Stimulated activated CD4-positive, alpha-beta T cell treated with anti-CD3 and anti-CD28 coated beads, Interleukin-1b, Interleukin-23, amount 100 ng/mL, for 48 hours (primary cell): ENCODE measurements at regions not wholly inside any gene's neighbourhood (a gene's known extent, or its start where the extent isn't known, plus 50 kb on each side); places are given as distances from the start of the nearest gene placed in this dataset.
"Not testable (repeated sequence)": the region's sequence is repeated elsewhere in the genome, so short reads cannot be mapped to it uniquely, and the experiment has no call there.

ENCODE experiments used
- DNase-seq: peaks from one replicate; pipeline ENCODE4 v3.0.0-alpha.2; 2020

DNA sequence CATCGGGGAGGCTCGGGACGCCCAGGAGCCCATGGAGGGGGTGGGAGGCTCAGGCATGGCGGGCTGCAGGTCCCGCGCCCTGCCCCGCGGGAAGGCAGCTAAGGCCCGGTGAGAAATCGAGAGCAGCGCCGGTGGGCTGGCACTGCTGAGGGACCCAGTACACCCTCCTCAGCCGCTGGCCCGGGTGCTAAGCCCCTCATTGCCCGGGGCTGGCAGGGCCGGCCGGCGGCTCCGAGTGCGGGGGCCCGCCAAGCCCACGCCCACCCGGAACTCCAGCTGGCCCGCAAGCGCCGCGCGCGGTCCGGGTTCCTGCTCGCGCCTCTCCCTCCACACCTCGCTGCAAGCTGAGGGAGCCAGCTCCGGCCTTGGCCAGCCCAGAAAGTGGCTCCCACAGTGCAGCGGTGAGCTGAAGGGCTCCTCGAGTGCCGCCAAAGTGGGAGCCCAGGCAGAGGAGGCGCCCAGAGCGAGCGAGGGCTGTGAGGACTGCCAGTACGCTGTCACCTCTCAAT is 195.0 kb upstream of the PIK3R1 start:
- not testable (repeated sequence) for DNase-seq

DNA sequence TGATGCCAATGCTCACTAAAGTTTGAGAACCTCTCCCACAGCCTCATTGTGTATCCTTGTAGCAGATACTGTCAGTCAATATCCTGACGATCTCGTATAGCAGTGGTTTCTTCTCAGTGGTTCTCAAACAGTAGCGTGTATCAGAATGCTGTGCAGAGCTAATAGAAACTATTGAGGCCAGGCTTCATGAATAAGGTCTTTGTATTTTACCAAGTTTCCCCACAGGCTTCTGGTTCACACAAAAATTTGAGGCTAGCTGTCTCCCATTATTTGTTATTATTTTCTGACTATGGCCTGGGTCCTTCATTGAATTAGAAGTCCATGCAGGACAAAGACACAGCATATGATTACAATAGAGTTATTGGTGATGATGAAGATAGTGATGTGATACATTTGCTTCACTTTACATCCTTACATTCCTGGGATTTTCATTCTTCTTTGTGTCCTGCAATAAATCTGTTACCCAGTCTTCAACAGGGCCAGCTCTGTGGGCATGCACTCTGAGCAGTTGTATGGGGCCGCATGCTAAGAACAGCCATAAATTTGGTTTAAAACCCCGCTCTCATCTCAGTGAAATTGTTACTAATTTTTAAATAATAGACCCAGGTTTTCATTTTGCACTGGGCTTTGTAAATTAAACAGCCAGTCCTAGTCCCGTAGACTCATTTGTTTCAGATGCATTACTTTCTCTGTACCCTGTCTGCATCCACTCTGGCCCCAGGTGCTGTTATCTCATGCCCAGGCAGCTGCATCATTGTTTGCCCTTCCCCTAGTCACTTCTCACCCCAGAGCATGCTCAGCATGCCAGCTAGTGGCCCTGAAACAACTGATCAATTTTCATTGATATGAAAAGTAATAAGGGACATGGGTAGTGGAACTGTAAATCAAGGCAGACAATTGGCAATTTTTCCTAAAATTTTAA is 199.9 kb upstream of the PIK3R1 start:
- no peak for DNase-seq

DNA sequence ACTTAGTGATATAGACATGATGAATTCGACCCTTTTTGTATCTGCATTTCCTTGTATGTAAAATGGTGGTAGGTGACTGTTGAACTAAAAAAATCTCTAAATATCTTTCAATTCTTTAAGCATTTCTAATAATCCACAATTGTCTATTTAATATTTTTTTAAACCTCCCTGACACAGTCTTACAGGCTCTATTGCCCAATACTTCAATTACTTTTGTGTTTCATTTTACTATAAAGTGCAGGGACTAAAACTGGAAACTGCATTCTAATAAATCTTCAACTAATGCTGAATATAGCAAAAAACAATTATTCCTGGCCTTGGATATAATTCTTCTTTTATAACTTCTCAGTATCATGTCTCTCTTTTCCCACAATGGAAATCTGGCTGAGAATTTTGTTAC is 202.7 kb upstream of the PIK3R1 start:
- DNase-seq, result no peak

DNA sequence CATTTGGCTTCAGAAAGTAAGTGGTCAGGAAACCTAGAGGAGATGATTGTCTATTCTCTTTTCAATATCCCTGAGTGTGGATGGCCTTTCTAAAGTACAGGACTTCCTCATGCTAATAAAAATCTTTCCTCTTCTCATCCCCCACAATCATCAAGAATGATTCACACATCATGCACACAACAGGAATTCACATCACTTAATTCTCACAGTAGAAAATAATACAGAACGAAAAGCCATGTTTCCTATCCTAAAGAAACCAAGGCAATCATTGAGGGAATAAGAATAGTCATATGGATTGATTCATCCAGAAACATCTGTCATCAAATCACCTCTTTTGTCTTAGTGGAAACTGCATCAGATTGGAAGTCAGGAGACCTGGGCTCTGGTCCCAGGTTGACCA is 203.1 kb upstream of the PIK3R1 start:
- DNase-seq, result no peak

DNA sequence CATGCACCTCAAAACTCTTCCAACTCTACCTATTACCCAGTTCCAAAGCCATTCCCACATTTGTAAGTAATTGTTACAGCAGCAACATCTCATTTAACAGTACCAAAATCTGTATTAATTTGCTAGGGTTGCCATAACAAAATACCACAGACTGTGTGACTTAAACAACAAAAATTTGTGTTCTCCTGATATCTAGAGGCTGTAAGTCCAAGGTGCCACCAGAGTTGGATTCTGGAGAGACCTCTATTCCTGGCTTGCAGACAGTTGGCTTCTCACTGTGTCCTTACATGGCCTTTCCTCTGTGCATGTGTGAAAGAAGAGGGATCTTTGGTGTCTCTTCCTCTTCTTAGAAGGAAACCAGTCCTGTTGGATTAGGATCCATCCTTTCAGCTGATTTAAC is 203.8 kb upstream of the PIK3R1 start:
- DNase-seq, result no peak

DNA sequence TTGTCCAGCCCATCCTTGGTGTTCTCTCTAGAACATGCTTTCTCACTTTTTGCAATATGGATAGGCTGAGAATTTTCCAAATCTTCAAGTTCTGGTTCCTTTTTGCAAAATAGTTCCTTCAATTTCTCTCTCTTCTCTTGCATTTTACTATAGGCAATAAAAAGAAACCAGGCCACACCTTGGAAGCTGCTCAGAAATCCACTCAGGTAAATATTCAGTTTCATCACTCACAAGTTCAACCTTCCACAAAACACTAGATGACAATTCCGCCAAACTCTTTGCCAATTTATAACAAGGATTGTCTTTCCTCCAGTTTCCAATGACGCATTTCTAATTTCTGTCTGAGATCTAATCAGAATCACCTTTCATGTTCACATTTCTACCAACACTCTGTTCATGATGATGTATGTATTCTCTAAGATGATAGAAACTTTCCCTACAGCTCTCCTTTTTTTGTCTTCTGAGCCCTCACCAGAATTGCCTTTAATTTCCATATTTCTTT is 204.2 kb upstream of the PIK3R1 start:
- DNase-seq, result no peak

DNA sequence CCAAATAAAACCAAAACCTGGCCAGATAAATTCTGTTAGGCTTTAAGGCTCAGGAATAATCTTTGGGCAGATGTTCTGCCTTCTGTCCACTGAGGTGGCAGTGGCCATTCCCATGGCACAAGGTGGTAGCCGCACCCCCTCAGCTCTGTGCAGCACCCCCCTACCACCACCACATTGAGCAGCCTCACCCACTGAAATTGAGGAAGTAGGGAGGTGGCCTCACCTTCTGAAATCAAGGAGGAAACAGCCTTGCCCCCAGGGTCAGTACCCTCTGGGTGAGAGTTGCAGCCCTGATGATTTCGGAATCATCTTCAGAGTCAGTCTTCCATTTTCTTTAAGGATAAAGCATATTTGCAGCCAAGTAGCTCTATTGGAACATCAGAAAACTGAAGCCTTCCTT is 204.8 kb upstream of the PIK3R1 start:
- no peak for DNase-seq

DNA sequence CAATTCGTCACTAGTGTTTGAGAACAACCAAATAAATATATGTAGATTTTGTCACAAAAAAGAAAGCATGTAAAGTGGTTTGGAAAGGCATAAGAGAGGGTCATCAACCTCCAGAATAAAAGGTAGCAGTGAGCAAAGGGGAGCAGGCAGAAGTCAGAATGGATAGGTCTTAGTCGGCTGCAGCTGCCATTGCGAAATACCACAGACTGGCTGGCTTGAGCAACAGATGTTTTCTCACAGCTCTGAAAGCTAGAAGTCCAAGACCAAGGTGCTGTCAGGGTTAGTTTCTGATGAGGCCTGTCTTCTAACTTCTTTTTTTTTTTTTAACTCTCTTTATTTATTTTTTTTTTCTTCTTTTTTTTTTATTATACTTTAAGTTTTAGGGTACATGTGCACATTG is 208.1 kb upstream of the PIK3R1 start:
- no peak for DNase-seq

GRCh38 chr5:68002836-68003235 is 212.7 kb upstream of the PIK3R1 start:
- no peak for DNase-seq

DNA sequence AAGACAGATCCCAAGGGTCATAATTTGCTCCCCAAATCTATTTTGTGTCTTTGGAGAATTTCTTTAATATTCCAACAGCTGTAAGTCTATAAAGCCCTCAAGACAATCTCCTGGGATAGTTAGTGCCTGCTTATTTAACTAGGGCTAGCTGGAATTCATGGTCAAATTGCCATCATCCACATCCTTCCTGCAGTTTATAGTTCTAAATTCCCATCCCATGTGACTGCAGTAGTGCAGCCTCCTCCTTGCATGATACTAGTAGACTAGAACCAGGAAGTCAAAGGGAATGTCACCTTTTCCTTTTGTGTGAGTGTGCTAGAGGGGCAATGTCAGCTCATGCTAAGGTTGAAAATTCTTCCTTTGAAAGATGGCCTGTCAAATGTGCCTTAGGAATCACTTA is 214.8 kb upstream of the PIK3R1 start:
- DNase-seq, result no peak

- no peak for DNase-seq
Observed at GRCh38 chr5:67999391-67999790, 216.2 kb upstream of the PIK3R1 start.

DNA sequence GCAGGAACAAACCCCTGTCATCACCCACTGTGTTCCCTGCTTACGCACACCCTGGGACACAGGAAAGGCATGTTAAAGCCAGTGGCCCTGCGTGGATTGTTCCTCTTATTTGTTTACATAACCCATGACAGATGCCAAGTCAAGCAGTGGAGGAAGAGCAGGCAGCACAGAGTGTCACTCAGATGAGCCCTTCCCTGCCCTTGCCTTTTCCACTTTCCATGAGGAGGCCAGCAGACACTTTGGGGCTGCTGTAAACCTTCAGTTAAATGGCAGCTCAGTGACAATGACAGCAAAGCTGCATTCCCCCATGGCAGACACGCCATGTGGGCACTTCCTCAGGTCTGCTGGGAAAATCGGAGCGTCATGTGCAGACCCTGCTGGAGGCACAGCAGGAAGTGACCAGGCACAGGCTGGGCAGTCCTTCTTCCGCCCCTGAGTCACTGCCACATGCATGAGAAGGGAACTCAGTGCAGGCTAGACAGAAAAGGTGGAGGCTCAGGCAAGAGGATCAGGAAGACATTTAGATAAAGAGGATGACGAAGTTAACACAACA is 216.8 kb upstream of the PIK3R1 start:
- no peak for DNase-seq

DNA sequence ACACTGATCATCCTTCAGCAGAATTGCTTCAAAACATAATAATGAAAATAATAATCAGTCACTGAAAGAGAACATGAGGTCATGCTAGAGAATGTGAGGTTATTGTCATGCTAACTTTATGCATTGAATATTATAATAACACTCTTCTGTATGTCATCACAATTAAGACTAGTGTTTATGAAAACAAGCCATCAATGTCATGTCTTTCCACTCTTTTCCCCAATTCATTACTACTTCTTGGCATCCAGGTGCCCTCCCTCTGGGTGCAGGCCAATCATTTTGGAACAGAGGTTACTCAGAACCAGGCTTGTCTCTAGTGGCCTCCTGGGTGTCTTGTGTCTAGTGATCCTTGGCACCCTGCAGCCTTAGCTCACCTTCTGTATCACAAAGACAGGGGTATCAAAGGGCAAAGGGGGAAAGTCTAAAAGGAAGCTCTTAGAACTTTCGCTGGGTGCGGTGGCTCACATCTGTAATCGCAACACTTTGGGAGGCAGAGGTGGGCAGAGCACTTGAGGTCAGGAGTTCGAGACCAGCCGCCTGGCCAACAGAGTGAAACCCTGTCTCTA is 217.6 kb upstream of the PIK3R1 start:
- no peak for DNase-seq

GRCh38 chr5:67997148-67997547 is 218.4 kb upstream of the PIK3R1 start:
- no peak for DNase-seq

GRCh38 chr5:67996596-67996995 is 219.0 kb upstream of the PIK3R1 start:
- DNase-seq, result no peak

GRCh38 chr5:67992923-67993322 is 222.6 kb upstream of the PIK3R1 start:
- no peak for DNase-seq

- DNase-seq, result no peak
Observed at GRCh38 chr5:67989456-67989855, 226.1 kb upstream of the PIK3R1 start.

GRCh38 chr5:67986761-67987160 is 228.8 kb upstream of the PIK3R1 start:
- DNase-seq, result no peak

DNA sequence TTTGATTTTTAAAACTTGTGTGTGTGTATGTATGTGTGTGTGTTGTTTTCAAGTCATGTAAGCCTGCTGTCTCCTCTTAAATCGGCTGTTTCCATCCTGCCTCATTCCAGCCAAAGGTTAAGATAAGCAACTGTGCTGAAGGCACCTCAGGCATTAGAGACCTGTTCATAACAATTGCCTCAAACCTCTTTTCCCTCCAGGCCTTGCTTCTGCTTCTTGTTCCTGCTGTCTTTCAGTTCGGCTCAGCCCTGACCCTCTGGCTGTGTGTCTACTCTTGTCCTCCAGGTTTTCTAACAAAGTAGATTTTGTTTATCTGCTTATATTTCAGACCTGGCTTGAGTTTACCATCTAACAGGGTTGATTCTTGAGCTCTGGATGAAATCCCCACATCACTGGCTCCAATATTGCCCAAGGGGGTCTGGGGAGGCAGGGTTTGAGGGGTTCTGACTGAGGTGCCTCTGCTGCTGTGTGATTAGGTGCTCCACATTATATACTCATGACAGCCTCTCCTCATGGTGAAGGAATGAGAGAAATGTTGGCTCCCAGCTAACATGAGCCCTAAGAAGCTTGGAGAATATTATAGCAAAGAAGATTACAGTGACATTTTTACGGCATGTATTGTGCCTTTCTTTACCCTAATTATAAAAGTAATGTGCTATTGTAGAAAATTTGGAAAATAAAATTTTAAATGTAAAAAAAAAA is 229.7 kb upstream of the PIK3R1 start:
- no peak for DNase-seq

GRCh38 chr5:67984546-67984945 is 231.0 kb upstream of the PIK3R1 start:
- no peak for DNase-seq

DNA sequence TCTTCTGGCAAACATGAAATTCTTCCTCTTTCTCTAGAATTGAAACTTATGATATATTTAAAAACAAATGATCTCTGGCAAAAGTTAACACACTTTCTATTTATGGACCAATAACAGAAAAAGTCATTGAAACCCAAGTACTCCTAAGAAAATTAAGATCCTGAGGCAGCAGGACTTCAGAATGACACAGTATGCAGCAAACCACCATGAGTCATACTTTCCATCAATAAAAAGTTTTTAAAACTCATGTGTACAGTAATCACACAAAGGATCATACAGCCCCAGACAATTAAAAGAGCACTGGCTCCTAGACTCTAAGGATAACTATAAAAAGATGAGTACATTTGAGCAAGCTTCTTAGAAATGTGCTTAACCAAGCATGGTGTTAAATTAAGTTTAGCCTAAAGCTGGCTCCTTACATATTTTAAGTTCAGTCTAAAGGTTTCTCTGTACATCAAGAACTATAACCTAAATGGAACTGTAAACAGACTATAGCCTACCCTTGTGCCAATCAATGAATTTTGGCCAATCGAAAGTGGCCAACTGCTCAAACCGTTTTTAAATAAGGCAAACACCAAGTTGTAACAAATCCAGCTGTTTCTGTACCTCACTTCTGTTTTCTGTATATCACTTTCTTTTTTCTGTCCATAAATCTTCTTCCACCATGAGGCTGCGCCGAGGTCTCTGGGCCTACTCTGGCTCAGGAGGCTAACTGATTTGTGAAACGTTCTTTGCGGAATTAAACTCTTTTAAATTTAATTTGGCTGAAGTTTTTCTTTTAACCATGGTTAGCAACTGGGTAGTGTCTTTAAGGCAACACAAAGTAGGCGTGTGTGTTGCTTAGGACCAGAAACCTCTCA is 232.1 kb upstream of the PIK3R1 start:
- DNase-seq, result no peak

DNA sequence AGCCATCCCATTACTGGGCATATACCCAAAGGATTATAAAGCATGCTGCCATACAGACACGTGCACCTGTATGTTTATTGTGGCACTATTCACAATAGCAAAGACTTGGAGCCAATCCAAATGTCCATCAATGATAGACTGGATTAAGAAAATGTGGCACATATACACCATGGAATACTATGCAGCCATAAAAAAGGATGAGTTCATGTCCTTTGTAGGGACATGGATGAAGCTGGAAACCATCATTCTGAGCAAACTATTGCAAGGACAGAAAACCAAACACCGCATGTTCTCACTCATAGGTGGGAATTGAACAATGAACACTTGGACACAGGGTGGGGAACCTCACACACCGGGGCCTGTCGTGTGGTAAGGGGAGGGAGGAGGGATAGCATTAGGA is 233.4 kb upstream of the PIK3R1 start:
- DNase-seq, result not testable (repeated sequence)
